ENCODE measurements at regions not wholly inside any gene's neighbourhood (a gene's known extent, or its start where the extent isn't known, plus 50 kb on each side); places are given as distances from the start of the nearest gene placed in this dataset.

GRCh38 chr1:102783487-102783886 is 324.8 kb downstream of the COL11A1 start:
- H3K27me3 ChIP-seq: no peaks in the 10 kb centered on the region
- DNase-seq (ENCODE audit: low read depth in 1 of 2, low spot score in 1 of 2): no peak
- TF ChIP-seq CTCF (IDR thresholded peaks at IDR 0.05; ENCODE audit: low read depth, low read length): no peak
- H3K4me1 ChIP-seq (ENCODE audit: low read depth): no peaks in the 10 kb centered on the region
- H3K4me3 ChIP-seq: no peak overlapping the region
- no peak overlapping the region for H3K27ac ChIP-seq
- no peaks in the 10 kb centered on the region for H3K9me3 ChIP-seq (ENCODE audit: low read depth)
- no peaks in the 10 kb centered on the region for H3K36me3 ChIP-seq

- Histone ChIP-seq H3K27me3 (no peaks in the 10 kb centered on the region), H3K9me3 (ENCODE audit: low read depth) (no peaks in the 10 kb centered on the region), H3K36me3 (no peaks in the 10 kb centered on the region), H3K4me1 (ENCODE audit: low read depth) (no peaks in the 10 kb centered on the region), H3K27ac (no peak overlapping the region), H3K4me3 (no peak overlapping the region)
- no peak for TF ChIP-seq CTCF (IDR thresholded peaks at IDR 0.05; ENCODE audit: low read depth, low read length)
- no peak for DNase-seq (ENCODE audit: low read depth in 1 of 2, low spot score in 1 of 2)
Measured at GRCh38 chr1:102782144-102782543, 326.2 kb downstream of the COL11A1 start.

- no peak overlapping the region for H3K27ac ChIP-seq
- peak in 1 of 2 donors; percentile 9 for DNase-seq (ENCODE audit: low read depth in 1 of 2, low spot score in 1 of 2)
Measured at GRCh38 chr1:102776071-102776470, 332.3 kb downstream of the COL11A1 start.

GRCh38 chr1:102772831-102773230 is 335.5 kb downstream of the COL11A1 start:
- no peak for TF ChIP-seq CTCF (IDR thresholded peaks at IDR 0.05; ENCODE audit: low read depth, low read length)

More at GRCh38 chr1:102776071-102776470, 332.3 kb downstream of the COL11A1 start:
- Histone ChIP-seq H3K4me1 (ENCODE audit: low read depth) (no peaks in the 10 kb centered on the region), H3K9me3 (ENCODE audit: low read depth) (no peaks in the 10 kb centered on the region), H3K36me3 (no peaks in the 10 kb centered on the region), H3K4me3 (no peak overlapping the region), H3K27me3 (no peaks in the 10 kb centered on the region)
- TF ChIP-seq CTCF (IDR thresholded peaks at IDR 0.05; ENCODE audit: low read depth, low read length): no peak

GRCh38 chr1:102758418-102758817 is 349.9 kb downstream of the COL11A1 start:
- DNase-seq (ENCODE audit: low read depth in 1 of 2, low spot score in 1 of 2): no peak
- Histone ChIP-seq H3K4me1 (ENCODE audit: low read depth) (peaks cover 10% of the 10 kb centered on the region), H3K27ac (no peak overlapping the region), H3K27me3 (no peaks in the 10 kb centered on the region), H3K9me3 (ENCODE audit: low read depth) (no peaks in the 10 kb centered on the region), H3K4me3 (no peak overlapping the region), H3K36me3 (no peaks in the 10 kb centered on the region)
- no peak for TF ChIP-seq CTCF (IDR thresholded peaks at IDR 0.05; ENCODE audit: low read depth, low read length)

More at GRCh38 chr1:102772831-102773230, 335.5 kb downstream of the COL11A1 start:
- no peak overlapping the region for H3K4me3 ChIP-seq
- no peaks in the 10 kb centered on the region for H3K27me3 ChIP-seq
- H3K27ac ChIP-seq: no peak overlapping the region
- no peaks in the 10 kb centered on the region for H3K9me3 ChIP-seq (ENCODE audit: low read depth)
- DNase-seq (ENCODE audit: low read depth in 1 of 2, low spot score in 1 of 2): no peak
- no peaks in the 10 kb centered on the region for H3K4me1 ChIP-seq (ENCODE audit: low read depth)
- H3K36me3 ChIP-seq: no peaks in the 10 kb centered on the region

GRCh38 chr1:102757363-102757762 is 351.0 kb downstream of the COL11A1 start:
- DNase-seq (ENCODE audit: low read depth in 1 of 2, low spot score in 1 of 2): no peak

More at GRCh38 chr1:102757363-102757762, 351.0 kb downstream of the COL11A1 start:
- TF ChIP-seq CTCF (IDR thresholded peaks at IDR 0.05; ENCODE audit: low read depth, low read length): no peak
- H3K4me1 ChIP-seq (ENCODE audit: low read depth): peaks cover 10% of the 10 kb centered on the region
- no peak overlapping the region for H3K4me3 ChIP-seq
- no peaks in the 10 kb centered on the region for H3K27me3 ChIP-seq
- no peaks in the 10 kb centered on the region for H3K9me3 ChIP-seq (ENCODE audit: low read depth)
- H3K36me3 ChIP-seq: no peaks in the 10 kb centered on the region
- no peak overlapping the region for H3K27ac ChIP-seq

Data from cardiac muscle cell (in vitro differentiated cells and primary cell).